ENCODE measurements at regions not wholly inside any gene's neighbourhood (a gene's known extent, or its start where the extent isn't known, plus 50 kb on each side); places are given as distances from the start of the nearest gene placed in this dataset.

DNA sequence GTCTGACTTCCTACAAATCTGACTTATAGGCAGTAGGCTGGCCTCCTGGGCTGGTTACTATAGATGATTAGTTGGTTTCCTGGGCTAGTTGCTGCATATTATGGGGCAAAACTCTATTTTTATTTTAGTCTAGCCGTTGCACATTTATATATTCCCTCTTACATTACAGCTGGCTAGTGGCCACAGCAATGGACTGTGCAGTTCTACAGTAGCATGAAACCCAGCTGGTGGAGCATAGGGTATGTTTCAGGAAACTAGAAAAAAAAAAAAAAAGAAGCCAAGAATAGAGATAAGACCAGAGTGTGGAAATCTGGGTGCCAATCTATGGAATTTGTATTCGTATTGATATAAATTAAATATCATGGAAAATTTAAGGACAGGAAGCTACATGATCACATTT lies 304.4 kb upstream of the NBEA start:
- TF ChIP-seq, protein P1, sequence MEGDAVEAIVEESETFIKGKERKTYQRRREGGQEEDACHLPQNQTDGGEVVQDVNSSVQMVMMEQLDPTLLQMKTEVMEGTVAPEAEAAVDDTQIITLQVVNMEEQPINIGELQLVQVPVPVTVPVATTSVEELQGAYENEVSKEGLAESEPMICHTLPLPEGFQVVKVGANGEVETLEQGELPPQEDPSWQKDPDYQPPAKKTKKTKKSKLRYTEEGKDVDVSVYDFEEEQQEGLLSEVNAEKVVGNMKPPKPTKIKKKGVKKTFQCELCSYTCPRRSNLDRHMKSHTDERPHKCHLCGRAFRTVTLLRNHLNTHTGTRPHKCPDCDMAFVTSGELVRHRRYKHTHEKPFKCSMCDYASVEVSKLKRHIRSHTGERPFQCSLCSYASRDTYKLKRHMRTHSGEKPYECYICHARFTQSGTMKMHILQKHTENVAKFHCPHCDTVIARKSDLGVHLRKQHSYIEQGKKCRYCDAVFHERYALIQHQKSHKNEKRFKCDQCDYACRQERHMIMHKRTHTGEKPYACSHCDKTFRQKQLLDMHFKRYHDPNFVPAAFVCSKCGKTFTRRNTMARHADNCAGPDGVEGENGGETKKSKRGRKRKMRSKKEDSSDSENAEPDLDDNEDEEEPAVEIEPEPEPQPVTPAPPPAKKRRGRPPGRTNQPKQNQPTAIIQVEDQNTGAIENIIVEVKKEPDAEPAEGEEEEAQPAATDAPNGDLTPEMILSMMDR (IDR thresholded peaks at IDR 0.05; ENCODE audit: low read depth, low read length), result no peak
- TF ChIP-seq, protein P2, sequence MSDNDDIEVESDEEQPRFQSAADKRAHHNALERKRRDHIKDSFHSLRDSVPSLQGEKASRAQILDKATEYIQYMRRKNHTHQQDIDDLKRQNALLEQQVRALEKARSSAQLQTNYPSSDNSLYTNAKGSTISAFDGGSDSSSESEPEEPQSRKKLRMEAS (IDR thresholded peaks at IDR 0.05; ENCODE audit: low read depth, low read length), result no peak
